Heart left ventricle (tissue), 16 donors: ENCODE measurements at regions not wholly inside any gene's neighbourhood (a gene's known extent, or its start where the extent isn't known, plus 50 kb on each side); places are given as distances from the start of the nearest gene placed in this dataset.

Experiments
- ATAC-seq, 4 donors: fragments of 200-7000 bp; cut with Tn5 transposase; one replicate each; pipeline ENCODE4 v1.9.1; 2020 to 2022; ENCODE audit warnings: moderate library complexity in 4 of 4, mild to moderate bottlenecking in 3 of 4, moderate number of reproducible peaks in 1 of 4
- DNase-seq, 5 donors: peaks; one replicate each; pipeline ENCODE4 v3.0.0-alpha.2; 2020
- H3K27ac ChIP-seq, 12 donors: fragments of 200-600 bp; sonication (generic) in 4 of 12; one replicate each; pipeline versions ENCODE4 v1.5.0 to v1.8.0; 2016 to 2022; ENCODE audit warnings: mild to moderate bottlenecking in 2 of 12
- H3K27me3 ChIP-seq, 9 donors: fragments of 200-600 bp; sonication (generic) in 2 of 9; one replicate each; pipeline versions ENCODE4 v1.5.1 to v1.8.0; 2016 to 2022; ENCODE audit warnings: mild to moderate bottlenecking in 3 of 9
- H3K36me3 ChIP-seq, 9 donors: fragments of 200-600 bp; sonication (generic) in 2 of 9; one replicate each; pipeline versions ENCODE4 v1.5.0 to v1.8.0; 2018 to 2022; ENCODE audit warnings: mild to moderate bottlenecking in 2 of 9
- H3K4me1 ChIP-seq, 12 donors: fragments of 200-600 bp; sonication (generic) in 4 of 12; one replicate each; pipeline versions ENCODE4 v1.5.0 to v1.8.0; 2016 to 2022; ENCODE audit warnings: mild to moderate bottlenecking in 3 of 12
- H3K4me3 ChIP-seq, 12 donors: fragments of 200-600 bp; sonication (generic) in 4 of 12; one replicate each; pipeline versions ENCODE4 v1.5.0 to v1.8.0; 2017 to 2022; ENCODE audit warnings: mild to moderate bottlenecking in 9 of 12, moderate library complexity in 4 of 12
- H3K9me3 ChIP-seq, 12 donors: fragments of 200-600 bp; sonication (generic) in 4 of 12; one replicate each; pipeline versions ENCODE4 v1.5.0 to v1.8.0; 2016 to 2022; ENCODE audit warnings: mild to moderate bottlenecking in 1 of 12
- POLR2A ChIP-seq, 2 donors: fragments of 450-650 bp; IDR thresholded peaks; one replicate each; pipeline ENCODE4 v1.6.1; 2017; ENCODE audit warnings: antibody characterized with exemption in 2 of 2, mild to moderate bottlenecking in 2 of 2, moderate library complexity in 2 of 2
- WGBS, 4 donors: extraction: QIAGEN DNeasy Blood & Tissue Kit in 2 of 4; methylation state at CpG; one replicate each; pipeline versions ENCODE4 v1.1.5 to v1.1.7; 2013 to 2018; 5-methylcytosine and 5-hydroxymethylcytosine counted together
- intact Hi-C, 10 donors: fragments of 100-400 bp; cut with DNase I; formaldehyde crosslinking; loops; one replicate each; pipeline versions ENCODE4 v1.11.1 to v1.14.2; 2022
- TF ChIP-seq, protein P1 (sequence below), 12 donors: fragments of 200-600 bp; sonication (generic) in 4 of 12; IDR thresholded peaks; one replicate each; pipeline versions ENCODE4 v1.5.0 to v1.8.0; 2018 to 2022; ENCODE audit warnings: antibody characterized with exemption in 12 of 12, mild to moderate bottlenecking in 5 of 12
- donor health status: ischemic (EF 13 %, LVEDD 7.1; RV severe dilation, severe dysfunction).
- donor health status: healthy with polysubstance abuse.
- donor health status: DM: no; HTN: yes; CAD: no.
- donor health status: DM: no; HTN: no; CAD: no.
- donor health status: ischemic (EF 25% LVEDD 6.9; RV normal size, moderate dysfunction).
- donor health status: ischemic (EF 25% LVEDD 5.7; RV mildly dilated, moderate dysfunction).
- donor health status: healthy.
- donor health status: DM: yes; HTN: yes; CAD: no.
- donor health status: ischemic (EF 35%, LVEDD 5.7; RV mildly dilated, moderate dysfunction).
- donor health status: nonischemic (EF 11% LVEDD 7.7; RV severe dilation, severe dysfunction).
- donor health status: DM: yes; HTN: yes; CAD: no.
- donor health status: PGD.
- donor health status: ischemic (EF 29% LVEDD 5.4; RV normal size, mild dysfunction).
- donor health status: nonischemic (EF 23%, LVEDD 6.1; RV moderate dilation, normal function).

DNA sequence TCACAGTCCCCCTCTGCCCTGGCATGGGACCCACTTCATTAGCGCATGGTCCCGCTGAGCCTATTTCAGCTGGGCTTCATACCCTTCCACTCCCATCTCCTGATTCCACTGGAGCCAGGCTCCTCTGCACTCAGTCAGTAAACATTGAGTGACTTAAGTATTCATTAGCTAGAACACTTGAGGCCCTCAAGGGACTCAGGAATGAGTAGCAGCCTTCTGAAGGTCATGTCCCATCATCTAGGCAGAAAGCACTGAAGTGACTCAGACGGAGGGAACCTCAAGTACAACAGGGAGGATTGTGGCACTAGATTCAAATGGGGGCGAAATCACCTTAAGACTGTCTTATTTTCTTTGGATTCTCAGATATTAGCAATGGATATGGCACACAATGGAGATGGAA lies 186.6 kb upstream of the INHBA start:
- ATAC-seq (no peak), DNase-seq (no peak)
- H3K36me3 ChIP-seq, result no peaks in the 10 kb centered on the region
- H3K27me3 ChIP-seq, result peaks cover 0 to 5% (median 0%) of the 10 kb centered on the region in 9 donors
- WGBS, 4 donors, result 91 to 97% (median 92%) methylated on average over 4 of the region's 4 CpGs
- no peak overlapping the region for H3K27ac ChIP-seq
- TF ChIP-seq, protein P1, sequence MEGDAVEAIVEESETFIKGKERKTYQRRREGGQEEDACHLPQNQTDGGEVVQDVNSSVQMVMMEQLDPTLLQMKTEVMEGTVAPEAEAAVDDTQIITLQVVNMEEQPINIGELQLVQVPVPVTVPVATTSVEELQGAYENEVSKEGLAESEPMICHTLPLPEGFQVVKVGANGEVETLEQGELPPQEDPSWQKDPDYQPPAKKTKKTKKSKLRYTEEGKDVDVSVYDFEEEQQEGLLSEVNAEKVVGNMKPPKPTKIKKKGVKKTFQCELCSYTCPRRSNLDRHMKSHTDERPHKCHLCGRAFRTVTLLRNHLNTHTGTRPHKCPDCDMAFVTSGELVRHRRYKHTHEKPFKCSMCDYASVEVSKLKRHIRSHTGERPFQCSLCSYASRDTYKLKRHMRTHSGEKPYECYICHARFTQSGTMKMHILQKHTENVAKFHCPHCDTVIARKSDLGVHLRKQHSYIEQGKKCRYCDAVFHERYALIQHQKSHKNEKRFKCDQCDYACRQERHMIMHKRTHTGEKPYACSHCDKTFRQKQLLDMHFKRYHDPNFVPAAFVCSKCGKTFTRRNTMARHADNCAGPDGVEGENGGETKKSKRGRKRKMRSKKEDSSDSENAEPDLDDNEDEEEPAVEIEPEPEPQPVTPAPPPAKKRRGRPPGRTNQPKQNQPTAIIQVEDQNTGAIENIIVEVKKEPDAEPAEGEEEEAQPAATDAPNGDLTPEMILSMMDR (IDR thresholded peaks at IDR 0.05), result no peak
- TF ChIP-seq POLR2A (IDR thresholded peaks at IDR 0.05), result no peak
- intact Hi-C loops, result no loop called here
- no peaks in the 10 kb centered on the region for H3K9me3 ChIP-seq
- H3K4me3 ChIP-seq, result no peak overlapping the region
- H3K4me1 ChIP-seq, result peaks cover 0 to 34% (median 8%) of the 10 kb centered on the region in 12 donors

DNA sequence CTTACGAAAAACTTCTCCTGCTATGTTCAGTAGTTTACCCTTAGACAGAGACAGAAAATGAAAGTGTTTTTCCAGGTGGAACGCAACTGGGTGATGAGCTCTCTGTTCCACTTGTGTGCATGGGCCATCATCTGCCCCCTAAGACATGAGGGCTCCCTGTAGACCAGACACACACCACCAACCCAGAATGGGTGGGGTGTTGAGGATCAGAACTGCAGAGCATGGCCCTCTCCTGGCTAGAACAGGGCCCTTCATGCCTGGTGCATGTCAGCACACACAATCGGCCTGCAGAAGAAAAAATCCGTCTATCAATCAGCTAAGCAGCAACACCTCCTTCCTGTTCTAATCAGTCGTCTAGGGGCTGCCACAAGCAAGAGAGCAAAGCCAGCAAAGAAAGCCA lies 186.2 kb upstream of the INHBA start:
- Histone ChIP-seq H3K27ac (no peak overlapping the region), H3K4me3 (no peak overlapping the region), H3K9me3 (no peaks in the 10 kb centered on the region), H3K27me3 (peaks cover 0 to 6% (median 0%) of the 10 kb centered on the region in 9 donors), H3K36me3 (no peaks in the 10 kb centered on the region), H3K4me1 (peaks cover 0 to 34% (median 8%) of the 10 kb centered on the region in 12 donors)
- intact Hi-C loops, result no loop called here
- DNase-seq (no peak), ATAC-seq (no peak)
- WGBS, 4 donors, result 73 to 81% (median 76%) methylated on average over 4 to 5 of the region's 5 CpGs
- no peak for TF ChIP-seq POLR2A (IDR thresholded peaks at IDR 0.05)
- TF ChIP-seq, protein P1 (IDR thresholded peaks at IDR 0.05), result no peak

DNA sequence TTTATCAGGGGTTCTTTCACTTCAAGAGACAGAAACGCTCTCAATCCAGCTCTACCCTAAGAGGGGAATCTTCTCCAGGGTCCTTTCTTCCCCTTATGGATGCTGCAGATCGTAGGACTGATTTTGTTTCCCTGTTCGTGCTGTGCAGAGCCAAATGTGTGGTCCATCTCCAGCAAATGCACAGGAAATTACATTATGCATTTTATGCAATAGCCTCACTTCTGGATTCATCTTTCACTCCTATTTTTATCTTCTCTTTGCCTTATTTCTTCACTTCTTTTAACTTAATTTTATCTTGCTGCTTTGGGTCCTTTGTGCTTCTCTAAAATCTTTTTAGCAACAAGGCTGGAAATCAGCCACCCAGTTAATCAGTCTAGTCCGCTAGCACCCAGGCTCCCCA lies 184.5 kb upstream of the INHBA start:
- Histone ChIP-seq H3K4me3 (no peak overlapping the region), H3K4me1 (peaks cover 0 to 36% (median 8%) of the 10 kb centered on the region in 12 donors), H3K27ac (peak overlapping the region in 5 of 12 donors; percentile 20 to 48 (median 30)), H3K9me3 (no peaks in the 10 kb centered on the region), H3K36me3 (no peaks in the 10 kb centered on the region), H3K27me3 (peaks cover 0 to 6% (median 0%) of the 10 kb centered on the region in 9 donors)
- ATAC-seq, result no peak
- no peak for TF ChIP-seq POLR2A (IDR thresholded peaks at IDR 0.05)
- TF ChIP-seq, protein P1 (IDR thresholded peaks at IDR 0.05), result no peak
- DNase-seq, result no peak
- 58 to 77% (median 67%) methylated on average over 4 of the region's 4 CpGs for WGBS, 4 donors
- intact Hi-C loops, result no loop called here

DNA sequence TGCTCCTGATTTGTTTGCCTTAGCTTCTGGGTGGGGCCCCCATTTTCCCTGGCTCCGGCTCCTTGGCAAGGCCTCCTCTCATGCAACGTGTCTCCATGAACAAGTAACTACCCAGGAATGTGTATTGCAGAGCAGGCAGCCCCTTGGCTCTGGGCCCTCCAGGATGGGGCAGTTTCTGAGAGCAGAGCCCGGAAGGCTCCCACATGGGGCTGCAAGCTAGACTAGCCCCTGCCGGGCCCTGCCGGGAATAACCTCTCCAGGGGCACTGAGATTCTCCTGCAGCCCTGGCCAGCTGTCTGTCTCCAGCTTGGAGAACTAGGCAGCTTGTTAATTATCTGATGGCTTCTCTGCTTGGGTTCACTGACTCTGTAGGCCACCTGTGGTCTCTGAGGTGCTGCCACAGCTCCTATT lies 184.0 kb upstream of the INHBA start:
- no peaks in the 10 kb centered on the region for H3K36me3 ChIP-seq
- H3K9me3 ChIP-seq, result no peaks in the 10 kb centered on the region
- H3K4me1 ChIP-seq, result peaks cover 0 to 41% (median 8%) of the 10 kb centered on the region in 12 donors
- ATAC-seq (peak in 3 of 4 donors; percentile 30 to 71 (median 63)), DNase-seq (peak in 4 of 5 donors; percentile 36 to 74 (median 71))
- intact Hi-C loops, result no loop called here
- TF ChIP-seq POLR2A (IDR thresholded peaks at IDR 0.05), result no peak
- TF ChIP-seq, protein P1 (IDR thresholded peaks at IDR 0.05), result no peak
- H3K4me3 ChIP-seq, result no peak overlapping the region
- WGBS, 4 donors, result 12 to 29% (median 17%) methylated on average over 3 to 5 of the region's 5 CpGs
- H3K27ac ChIP-seq, result peak overlapping the region in 5 of 12 donors; percentile 20 to 49 (median 30)
- H3K27me3 ChIP-seq, result peaks cover 0 to 6% (median 0%) of the 10 kb centered on the region in 9 donors
